Heart right ventricle (tissue), 16 donors: ENCODE measurements at regions not wholly inside any gene's neighbourhood (a gene's known extent, or its start where the extent isn't known, plus 50 kb on each side); places are given as distances from the start of the nearest gene placed in this dataset.

Experiments
- ATAC-seq, 8 donors: fragments of 200-7000 bp; cut with Tn5 transposase; one replicate each; pipeline ENCODE4 v1.9.1; 2020; ENCODE audit warnings: mild to moderate bottlenecking in 8 of 8, moderate library complexity in 8 of 8, moderate number of reproducible peaks in 1 of 8
- DNase-seq, 2 donors: peaks; one replicate each; pipeline ENCODE4 v3.0.0-alpha.2; 2020
- H3K27ac ChIP-seq, 10 donors: fragments of 200-600 bp; sonication (generic) in 2 of 10; one replicate each; pipeline versions ENCODE4 v1.5.0 to v1.8.0; 2020 to 2022; ENCODE audit warnings: mild to moderate bottlenecking in 3 of 10
- H3K27me3 ChIP-seq, 7 donors: fragments of 200-600 bp; one replicate each; pipeline ENCODE4 v1.8.0; 2021 to 2022; ENCODE audit warnings: mild to moderate bottlenecking in 2 of 7
- H3K36me3 ChIP-seq, 9 donors: fragments of 200-600 bp; sonication (generic) in 1 of 9; one replicate each; pipeline versions ENCODE4 v1.5.0 to v1.8.0; 2020 to 2022; ENCODE audit warnings: mild to moderate bottlenecking in 2 of 9
- H3K4me1 ChIP-seq, 9 donors: fragments of 200-600 bp; sonication (generic) in 1 of 9; one replicate each; pipeline versions ENCODE4 v1.5.0 to v1.8.0; 2020 to 2022; ENCODE audit warnings: mild to moderate bottlenecking in 4 of 9
- H3K4me3 ChIP-seq, 10 donors: fragments of 200-600 bp; sonication (generic) in 2 of 10; one replicate each; pipeline versions ENCODE4 v1.5.0 to v1.8.0; 2020 to 2022; ENCODE audit warnings: mild to moderate bottlenecking in 7 of 10, moderate library complexity in 2 of 10
- H3K9me3 ChIP-seq, 11 donors: fragments of 200-600 bp in 10 of 11; sonication (generic) in 2 of 11; one replicate each; pipeline versions ENCODE4 v1.5.0 to v1.8.0; 2013 to 2022; ENCODE audit warnings: mild to moderate bottlenecking in 2 of 11, control low read depth in 1 of 11, moderate library complexity in 1 of 11
- CTCF ChIP-seq, 9 donors: fragments of 200-600 bp; sonication (generic) in 2 of 9; IDR thresholded peaks; one replicate each; pipeline versions ENCODE4 v1.5.0 to v1.8.0; 2021 to 2022; ENCODE audit warnings: antibody characterized with exemption in 9 of 9, mild to moderate bottlenecking in 5 of 9, moderate library complexity in 1 of 9
- WGBS, 2 donors: extraction: QIAGEN DNeasy Blood & Tissue Kit; methylation state at CpG; one replicate each; pipeline ENCODE4 v1.1.7; 2013; ENCODE audit warnings: inconsistent platforms in 1 of 2; 5-methylcytosine and 5-hydroxymethylcytosine counted together
- intact Hi-C, 10 donors: fragments of 100-400 bp; cut with DNase I; formaldehyde crosslinking; loops; one replicate each; pipeline versions ENCODE4 v1.11.1 to v1.14.2; 2022
- donor health status: Arrhythmogenic right ventricular cardiomyopathy.
- donor health status: ischemic (EF 13 %, LVEDD 7.1; RV severe dilation, severe dysfunction).
- donor health status: healthy with polysubstance abuse.
- donor health status: DM: no; HTN: yes; CAD: no.
- donor health status: DM: no; HTN: no; CAD: no.
- donor health status: ischemic (EF 25% LVEDD 6.9; RV normal size, moderate dysfunction).
- donor health status: ischemic (EF 25% LVEDD 5.7; RV mildly dilated, moderate dysfunction).
- donor health status: healthy.
- donor health status: DM: yes; HTN: yes; CAD: no.
- donor health status: Ischemic cardiomyopathy.
- donor health status: ischemic (EF 35%, LVEDD 5.7; RV mildly dilated, moderate dysfunction).
- donor health status: nonischemic (EF 11% LVEDD 7.7; RV severe dilation, severe dysfunction).
- donor health status: DM: yes; HTN: yes; CAD: no.
- donor health status: PGD.
- donor health status: ischemic (EF 29% LVEDD 5.4; RV normal size, mild dysfunction).
- donor health status: nonischemic (EF 23%, LVEDD 6.1; RV moderate dilation, normal function).

GRCh38 chr18:70758780-70759179 is 469.9 kb downstream of the SOCS6 start:
- DNase-seq (no peak), ATAC-seq (no peak)
- 91 to 92% methylated on average over 6 of the region's 6 CpGs for WGBS, 2 donors
- Histone ChIP-seq H3K9me3 (peaks cover 0 to 3% (median 0%) of the 10 kb centered on the region in 11 donors), H3K4me1 (no peaks in the 10 kb centered on the region), H3K36me3 (no peaks in the 10 kb centered on the region), H3K27ac (no peak overlapping the region), H3K27me3 (no peaks in the 10 kb centered on the region), H3K4me3 (no peak overlapping the region)
- intact Hi-C loops: no loop called here
- TF ChIP-seq CTCF (IDR thresholded peaks at IDR 0.05): no peak

- DNase-seq (no peak), ATAC-seq (no peak)
- no peak for TF ChIP-seq CTCF (IDR thresholded peaks at IDR 0.05)
- H3K4me1 ChIP-seq: no peaks in the 10 kb centered on the region
- no peak overlapping the region for H3K27ac ChIP-seq
- peaks cover 0 to 3% (median 0%) of the 10 kb centered on the region in 11 donors for H3K9me3 ChIP-seq
- intact Hi-C loops: no loop called here
- no peak overlapping the region for H3K4me3 ChIP-seq
- no peaks in the 10 kb centered on the region for H3K27me3 ChIP-seq
- 88 to 96% methylated on average over 1 of the region's 1 CpG for WGBS, 2 donors
- no peaks in the 10 kb centered on the region for H3K36me3 ChIP-seq
Measured at GRCh38 chr18:70754486-70754885, 465.6 kb downstream of the SOCS6 start.

- intact Hi-C loops: no loop called here
- 83% methylated on average over 4 of the region's 4 CpGs for WGBS, 2 donors
- no peak overlapping the region for H3K27ac ChIP-seq
- no peak for ATAC-seq
- H3K4me1 ChIP-seq: no peaks in the 10 kb centered on the region
- no peaks in the 10 kb centered on the region for H3K27me3 ChIP-seq
- peaks cover 0 to 9% (median 0%) of the 10 kb centered on the region in 11 donors for H3K9me3 ChIP-seq
- TF ChIP-seq CTCF (IDR thresholded peaks at IDR 0.05): no peak
- DNase-seq: no peak
- H3K4me3 ChIP-seq: no peak overlapping the region
- no peaks in the 10 kb centered on the region for H3K36me3 ChIP-seq
Measured at GRCh38 chr18:70732916-70733315, 444.1 kb downstream of the SOCS6 start.

GRCh38 chr18:70732188-70732587 is 443.3 kb downstream of the SOCS6 start:
- no peak for DNase-seq
- no peaks in the 10 kb centered on the region for H3K27me3 ChIP-seq
- H3K27ac ChIP-seq: no peak overlapping the region
- H3K36me3 ChIP-seq: no peaks in the 10 kb centered on the region
- WGBS, 2 donors: 73% methylated on average over 8 of the region's 8 CpGs
- TF ChIP-seq CTCF (IDR thresholded peaks at IDR 0.05): no peak
- intact Hi-C loops: no loop called here
- H3K4me3 ChIP-seq: no peak overlapping the region
- no peak for ATAC-seq
- H3K9me3 ChIP-seq: peaks cover 0 to 9% (median 0%) of the 10 kb centered on the region in 11 donors
- H3K4me1 ChIP-seq: no peaks in the 10 kb centered on the region
